Stimulated activated CD8-positive, alpha-beta memory T cell treated with anti-CD3 and anti-CD28 coated beads, Interleukin-7, amount 100 ng/mL, for 48 hours (primary cell): ENCODE measurements at regions not wholly inside any gene's neighbourhood (a gene's known extent, or its start where the extent isn't known, plus 50 kb on each side); places are given as distances from the start of the nearest gene placed in this dataset.

ENCODE experiments used
- DNase-seq, 2 donors: peaks; one replicate each; pipeline ENCODE4 v3.0.0-alpha.2; 2020; ENCODE audit warnings: low read depth in 1 of 2; ENCODE audit errors: extremely low read depth in 1 of 2

DNA sequence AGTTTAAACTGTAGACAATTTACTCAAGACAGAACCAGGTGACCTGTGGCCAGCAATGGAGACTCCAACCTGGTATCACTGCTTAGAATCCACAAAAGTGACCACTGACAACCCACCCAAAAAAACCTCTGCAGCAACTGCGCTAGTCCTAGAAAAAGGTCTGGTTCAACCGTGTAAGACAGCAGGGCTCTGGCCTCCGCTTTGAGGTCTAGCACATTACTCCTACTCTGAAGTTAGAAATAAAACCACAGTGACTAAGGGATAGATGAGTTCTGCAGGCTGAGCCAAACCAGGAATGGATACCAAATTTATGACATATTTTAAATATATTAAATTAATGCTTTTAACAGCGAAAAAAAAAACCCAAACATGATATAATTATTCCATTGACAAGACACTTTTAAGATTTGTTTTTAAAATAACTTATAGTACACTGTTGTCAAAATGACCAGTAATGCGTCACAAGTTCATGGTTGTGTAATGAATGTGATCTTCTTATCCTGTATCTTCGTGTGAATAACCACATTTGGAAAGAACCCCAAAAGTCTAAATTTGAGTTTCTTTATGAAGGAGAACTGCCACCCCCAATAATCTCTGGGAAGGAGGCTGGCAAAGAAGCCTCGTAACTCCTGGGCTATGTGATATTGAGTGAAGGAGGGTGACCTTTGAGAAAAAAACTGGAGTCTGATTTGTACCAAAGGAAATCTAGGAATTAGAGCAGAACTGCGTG, 101.9 kb upstream of the SLC44A1 start:
- DNase-seq, result no peak

DNA sequence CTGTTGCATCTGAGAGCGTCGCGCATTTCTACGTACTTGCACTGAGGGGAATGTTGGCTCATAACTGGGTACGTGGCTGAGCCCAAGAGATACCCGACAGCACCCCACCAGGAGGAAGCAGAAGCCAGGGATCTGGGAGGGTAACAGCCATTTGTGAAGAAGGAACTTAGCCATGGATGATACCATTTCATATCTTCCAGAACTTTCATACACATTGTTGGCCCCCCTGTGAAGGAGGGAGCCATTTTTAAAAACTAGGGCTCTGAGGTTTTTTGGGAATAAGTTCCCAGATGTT, 101.4 kb upstream of the SLC44A1 start:
- no peak for DNase-seq

DNA sequence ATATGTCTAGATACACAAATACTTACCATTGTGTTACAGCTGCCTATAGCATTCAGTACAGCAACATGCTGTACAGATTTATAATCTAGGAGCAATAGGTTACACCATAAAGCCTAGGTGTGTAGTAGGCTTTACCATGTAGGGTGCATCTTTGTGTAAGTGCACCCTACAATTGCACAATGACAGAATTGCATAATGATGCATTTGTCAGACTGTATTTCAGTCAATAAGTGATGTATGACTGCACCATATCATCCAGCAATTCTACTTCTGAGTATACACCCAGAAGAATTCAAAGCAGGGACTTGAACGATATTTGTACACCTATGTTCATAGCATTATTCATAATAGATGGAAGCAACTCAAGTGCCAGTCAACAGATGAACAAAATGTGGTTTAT, 100.4 kb upstream of the SLC44A1 start:
- no peak for DNase-seq

GRCh38 chr9:105144841-105145240, 99.6 kb upstream of the SLC44A1 start:
- no peak for DNase-seq

DNA sequence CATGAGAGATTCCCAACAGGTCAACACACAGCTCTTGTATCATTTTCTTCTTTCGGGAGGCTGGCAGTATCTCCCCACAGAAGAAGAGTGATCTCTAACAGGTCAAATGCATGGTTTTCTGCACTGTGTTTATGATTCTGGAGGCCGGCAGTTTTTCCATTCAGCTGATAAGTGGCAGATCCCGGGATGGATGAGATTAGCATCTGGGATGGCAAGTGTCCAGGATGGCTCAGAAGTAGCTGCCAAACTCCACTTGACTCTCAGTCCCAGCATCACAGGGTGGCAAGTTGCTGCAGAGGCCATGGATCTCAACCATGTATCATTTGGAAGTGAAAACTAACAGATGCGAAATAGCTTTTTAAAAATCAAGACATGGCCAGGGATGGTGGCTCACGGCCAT, 97.8 kb upstream of the SLC44A1 start:
- DNase-seq, result no peak

GRCh38 chr9:105147110-105147871, 97.2 kb upstream of the SLC44A1 start:
- no peak for DNase-seq

DNA sequence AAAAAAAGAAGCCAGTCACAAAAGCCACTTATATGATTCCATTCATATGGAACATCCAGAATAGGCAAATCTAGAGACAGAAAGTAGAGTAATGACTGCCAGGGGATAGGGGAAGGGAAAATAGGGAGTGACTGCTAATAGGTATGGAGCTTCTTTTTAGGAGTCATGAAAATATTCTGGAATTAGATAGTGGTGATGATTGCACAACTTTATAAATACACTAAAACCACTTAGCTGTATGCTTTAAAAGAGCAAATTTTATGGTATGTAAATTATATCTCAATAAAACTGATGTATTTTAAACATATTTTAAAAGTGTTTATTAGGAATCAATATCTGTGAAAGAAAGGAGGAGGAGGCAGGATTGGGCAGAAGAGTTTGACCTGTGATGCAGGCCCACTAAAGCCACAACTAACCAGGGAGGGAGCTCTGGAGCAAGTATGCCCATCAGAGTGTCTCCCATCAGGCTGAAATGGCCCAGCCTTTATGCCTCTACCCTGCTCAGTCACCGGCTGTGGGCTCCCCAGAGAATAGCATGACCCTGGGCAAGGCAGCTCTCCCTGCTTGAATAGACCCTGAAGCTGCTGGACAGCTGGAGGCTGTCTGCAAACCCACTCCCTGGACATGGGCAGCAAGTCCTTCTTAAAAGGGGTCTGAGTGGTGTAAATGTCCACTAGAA, 96.0 kb upstream of the SLC44A1 start:
- no peak for DNase-seq

GRCh38 chr9:105150991-105151685, 93.3 kb upstream of the SLC44A1 start:
- DNase-seq, result no peak

GRCh38 chr9:105151686-105151995, 92.8 kb upstream of the SLC44A1 start:
- DNase-seq, result no peak

GRCh38 chr9:105154723-105155191, 89.7 kb upstream of the SLC44A1 start:
- no peak for DNase-seq

GRCh38 chr9:105157171-105157583, 87.3 kb upstream of the SLC44A1 start:
- DNase-seq, result no peak

GRCh38 chr9:105158020-105158419, 86.4 kb upstream of the SLC44A1 start:
- no peak for DNase-seq

DNA sequence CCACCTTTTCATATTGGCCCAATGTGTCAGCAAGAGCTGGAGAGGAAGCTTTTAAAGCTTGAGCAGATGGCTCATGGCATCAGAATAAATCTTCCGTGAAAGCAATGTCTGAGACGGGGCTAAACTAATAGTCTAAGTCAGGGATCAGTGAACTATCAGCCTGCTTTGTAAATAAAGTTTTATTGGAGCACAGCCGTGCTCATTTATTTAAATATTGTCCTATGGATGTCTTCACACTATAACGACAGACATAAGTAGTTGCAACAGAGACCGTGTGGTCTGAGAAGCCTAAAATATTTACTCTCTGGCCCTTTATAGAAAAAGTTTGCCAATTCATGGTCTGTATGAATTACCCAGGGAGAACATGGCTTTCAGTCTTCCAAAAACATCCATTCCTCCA, 85.6 kb upstream of the SLC44A1 start:
- DNase-seq, result no peak

DNA sequence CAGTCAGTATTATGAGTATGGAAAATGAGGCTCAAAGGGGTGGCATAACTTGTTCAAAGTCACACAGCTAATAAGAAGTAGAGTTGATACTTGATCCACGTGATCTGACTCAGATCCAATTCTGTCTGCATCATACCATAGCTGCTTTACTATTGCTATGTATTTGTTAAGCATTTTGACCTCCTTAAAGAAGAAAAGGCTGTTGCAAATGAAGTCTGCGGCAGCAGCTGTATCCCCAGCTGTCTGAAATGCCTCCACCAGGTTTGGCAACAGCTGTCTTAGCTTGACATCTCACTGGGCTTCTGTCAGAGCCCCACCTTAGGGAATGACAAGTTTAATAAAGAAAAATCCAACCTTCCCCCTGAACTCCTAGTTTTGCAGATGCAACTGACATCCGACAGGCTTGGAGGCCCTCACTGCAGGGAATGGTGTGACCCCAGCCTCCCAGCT, 75.6 kb upstream of the SLC44A1 start:
- DNase-seq, result no peak

DNA sequence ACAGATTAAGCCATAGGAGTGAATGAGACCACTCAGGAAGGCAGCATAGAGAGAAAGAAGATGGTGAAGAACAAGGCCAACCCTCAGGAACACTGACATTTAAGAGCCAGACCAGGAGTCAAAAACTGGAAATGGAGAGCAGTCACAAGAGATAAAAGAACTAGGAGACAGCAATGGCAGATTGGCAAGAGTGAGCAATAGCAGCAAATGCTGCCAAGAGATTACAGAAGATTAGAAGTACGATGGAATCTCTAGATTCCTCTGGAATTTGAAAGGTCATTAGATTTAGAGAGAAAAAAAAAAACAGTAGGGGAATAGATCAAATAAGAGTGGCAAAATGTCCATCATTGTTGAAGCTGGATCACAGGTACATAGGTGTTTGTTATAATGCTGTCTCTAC, 73.4 kb upstream of the SLC44A1 start:
- DNase-seq, result no peak

- DNase-seq, result no peak
Observed at GRCh38 chr9:105171589-105171988, 72.9 kb upstream of the SLC44A1 start.

DNA sequence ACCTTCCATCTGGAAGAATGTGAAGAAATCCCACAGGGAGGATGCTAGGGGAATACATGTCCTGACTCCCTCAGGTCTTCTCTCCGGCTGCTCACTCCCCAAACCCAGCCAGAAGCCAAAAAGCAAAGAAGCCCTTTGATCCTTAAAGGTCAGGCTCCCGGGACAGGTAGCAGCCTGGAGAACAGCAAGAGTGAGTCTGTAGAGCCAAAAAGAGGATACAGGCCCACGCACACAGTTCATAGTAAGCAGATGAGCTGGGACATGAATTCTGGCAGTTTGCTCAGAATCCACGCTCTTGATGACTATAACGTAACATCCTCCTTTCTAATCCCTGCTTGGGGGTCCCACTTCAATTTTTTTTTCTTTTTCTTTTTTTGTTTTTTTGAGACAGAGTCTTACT, 72.0 kb upstream of the SLC44A1 start:
- no peak for DNase-seq

DNA sequence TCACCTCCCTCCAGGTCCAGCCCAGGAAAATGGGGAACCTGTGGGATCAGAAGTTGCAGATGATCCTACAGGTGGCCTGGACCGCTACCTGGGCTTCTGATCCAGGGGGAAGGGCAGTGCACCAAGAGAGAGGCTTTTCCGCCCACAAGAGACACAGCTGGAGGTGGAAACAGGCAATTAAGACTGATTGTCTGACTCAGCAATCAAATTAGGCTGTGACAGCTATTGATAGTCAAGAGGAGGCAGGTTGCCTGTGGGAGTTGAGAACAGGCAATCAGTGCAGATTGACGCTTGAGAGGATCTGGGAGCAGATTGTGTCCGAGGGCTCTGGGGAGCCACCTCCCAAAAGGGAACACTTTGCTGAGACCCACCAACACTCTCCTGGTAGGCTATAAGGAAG, 71.1 kb upstream of the SLC44A1 start:
- no peak for DNase-seq

DNA sequence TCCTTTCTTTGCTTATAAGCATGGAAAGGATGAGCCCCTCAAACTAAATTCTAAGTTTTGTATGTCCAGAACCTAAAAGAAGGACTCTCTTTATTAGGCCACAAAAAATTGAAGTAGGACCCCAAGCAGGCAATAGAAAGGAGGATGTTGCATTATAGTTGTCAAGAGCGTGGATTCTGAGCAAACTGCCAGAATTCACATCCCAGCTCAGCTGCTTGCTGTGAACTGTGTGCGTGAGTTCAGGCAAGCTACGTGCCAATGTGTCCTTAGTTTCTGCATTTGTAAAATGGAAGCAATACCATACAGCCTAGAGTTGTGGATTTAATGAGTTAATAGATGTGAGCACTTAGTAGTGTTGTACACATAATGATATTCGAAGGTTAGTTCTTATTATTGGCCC, 70.6 kb upstream of the SLC44A1 start:
- no peak for DNase-seq

DNA sequence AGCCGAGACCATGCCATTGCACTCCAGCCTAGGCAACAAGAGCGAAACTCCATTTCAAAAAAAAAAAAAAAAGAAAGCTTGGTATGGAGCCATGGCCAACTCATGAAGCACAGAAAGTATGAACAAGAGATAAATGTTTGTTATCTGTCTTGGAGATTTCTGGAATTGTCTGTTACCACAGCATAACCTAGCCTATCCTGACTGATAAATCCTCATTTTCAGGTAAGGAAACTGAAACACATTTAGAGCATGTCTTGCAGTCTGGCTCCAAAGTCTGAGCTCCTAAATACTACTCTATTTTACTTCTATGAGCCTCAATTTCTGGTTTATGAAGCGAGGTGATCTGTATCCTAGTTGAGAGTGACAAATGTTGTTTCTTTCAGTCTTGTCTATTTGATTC, 68.3 kb upstream of the SLC44A1 start:
- DNase-seq, result no peak

DNA sequence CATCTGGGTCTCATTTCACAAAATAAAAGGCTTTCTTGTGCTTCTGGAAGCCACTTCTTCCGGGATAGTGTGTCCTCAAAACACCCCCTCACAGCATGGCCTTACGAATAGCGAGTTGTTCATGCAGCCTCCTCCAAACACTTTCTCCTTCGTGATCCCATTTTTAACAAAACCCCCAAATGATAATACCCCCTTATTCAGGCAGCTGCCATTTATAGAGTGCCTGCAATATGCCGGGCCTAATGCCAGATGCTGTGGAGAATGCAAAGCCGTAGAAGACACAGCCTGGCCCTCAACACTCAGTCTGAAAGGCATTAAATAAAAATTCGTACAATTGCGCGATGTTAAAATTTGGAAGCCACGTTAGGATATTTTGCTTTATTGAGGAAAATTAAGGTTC, 66.4 kb upstream of the SLC44A1 start:
- no peak for DNase-seq

DNA sequence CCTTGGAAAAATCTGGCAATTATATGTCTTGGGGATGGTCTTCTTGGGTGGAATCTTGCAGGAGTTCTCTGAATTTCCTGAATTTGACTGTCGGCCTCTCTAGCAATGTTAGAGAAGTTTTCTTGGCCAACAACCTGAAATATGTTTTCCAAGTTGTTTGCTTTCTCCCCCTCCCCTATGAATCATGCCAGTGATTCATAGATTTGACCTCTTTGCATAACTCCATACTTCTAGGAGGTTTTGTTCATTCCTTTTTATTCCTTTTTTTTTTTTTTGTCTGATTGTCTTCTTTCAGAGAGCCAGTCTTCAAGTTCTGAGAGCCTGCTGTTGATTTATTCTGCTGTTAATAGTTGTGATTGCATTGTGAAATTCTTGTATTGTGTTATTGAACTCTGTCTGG, 56.7 kb upstream of the SLC44A1 start:
- DNase-seq, result no peak
